ENCODE measurements at regions not wholly inside any gene's neighbourhood (a gene's known extent, or its start where the extent isn't known, plus 50 kb on each side); places are given as distances from the start of the nearest gene placed in this dataset.

GRCh38 chr10:9645404-9645803 lies 1372.3 kb upstream of the CELF2 start:
- DNase-seq (ENCODE audit: low read depth) = no peak
- TF ChIP-seq, protein P1, sequence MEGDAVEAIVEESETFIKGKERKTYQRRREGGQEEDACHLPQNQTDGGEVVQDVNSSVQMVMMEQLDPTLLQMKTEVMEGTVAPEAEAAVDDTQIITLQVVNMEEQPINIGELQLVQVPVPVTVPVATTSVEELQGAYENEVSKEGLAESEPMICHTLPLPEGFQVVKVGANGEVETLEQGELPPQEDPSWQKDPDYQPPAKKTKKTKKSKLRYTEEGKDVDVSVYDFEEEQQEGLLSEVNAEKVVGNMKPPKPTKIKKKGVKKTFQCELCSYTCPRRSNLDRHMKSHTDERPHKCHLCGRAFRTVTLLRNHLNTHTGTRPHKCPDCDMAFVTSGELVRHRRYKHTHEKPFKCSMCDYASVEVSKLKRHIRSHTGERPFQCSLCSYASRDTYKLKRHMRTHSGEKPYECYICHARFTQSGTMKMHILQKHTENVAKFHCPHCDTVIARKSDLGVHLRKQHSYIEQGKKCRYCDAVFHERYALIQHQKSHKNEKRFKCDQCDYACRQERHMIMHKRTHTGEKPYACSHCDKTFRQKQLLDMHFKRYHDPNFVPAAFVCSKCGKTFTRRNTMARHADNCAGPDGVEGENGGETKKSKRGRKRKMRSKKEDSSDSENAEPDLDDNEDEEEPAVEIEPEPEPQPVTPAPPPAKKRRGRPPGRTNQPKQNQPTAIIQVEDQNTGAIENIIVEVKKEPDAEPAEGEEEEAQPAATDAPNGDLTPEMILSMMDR (IDR thresholded peaks at IDR 0.05; ENCODE audit: insufficient read depth, low read length, poor library complexity, severe bottlenecking) = no peak
- no peak overlapping the region for H3K4me3 ChIP-seq (ENCODE audit: low read depth, low read length)
- no peaks in the 10 kb centered on the region for H3K27me3 ChIP-seq (ENCODE audit: control insufficient read depth, insufficient read depth, low read length)
- H3K36me3 ChIP-seq (ENCODE audit: control insufficient read depth, insufficient read depth, low read length) = no peaks in the 10 kb centered on the region

- no peaks in the 10 kb centered on the region for H3K36me3 ChIP-seq (ENCODE audit: control insufficient read depth, insufficient read depth, low read length)
- no peak for DNase-seq (ENCODE audit: low read depth)
- TF ChIP-seq, protein P1 (IDR thresholded peaks at IDR 0.05; ENCODE audit: insufficient read depth, low read length, poor library complexity, severe bottlenecking) = no peak
- H3K4me3 ChIP-seq (ENCODE audit: low read depth, low read length) = no peak overlapping the region
- no peaks in the 10 kb centered on the region for H3K27me3 ChIP-seq (ENCODE audit: control insufficient read depth, insufficient read depth, low read length)
These were observed 1371.6 kb upstream of the CELF2 start for GRCh38 chr10:9645928-9646600.

- Histone ChIP-seq H3K27me3 (ENCODE audit: control insufficient read depth, insufficient read depth, low read length) (no peaks in the 10 kb centered on the region), H3K36me3 (ENCODE audit: control insufficient read depth, insufficient read depth, low read length) (no peaks in the 10 kb centered on the region), H3K4me3 (ENCODE audit: low read depth, low read length) (no peak overlapping the region)
- DNase-seq (ENCODE audit: low read depth) = no peak
- TF ChIP-seq, protein P1 (IDR thresholded peaks at IDR 0.05; ENCODE audit: insufficient read depth, low read length, poor library complexity, severe bottlenecking) = no peak
These were observed 1363.4 kb upstream of the CELF2 start for GRCh38 chr10:9654261-9654660.

DNA sequence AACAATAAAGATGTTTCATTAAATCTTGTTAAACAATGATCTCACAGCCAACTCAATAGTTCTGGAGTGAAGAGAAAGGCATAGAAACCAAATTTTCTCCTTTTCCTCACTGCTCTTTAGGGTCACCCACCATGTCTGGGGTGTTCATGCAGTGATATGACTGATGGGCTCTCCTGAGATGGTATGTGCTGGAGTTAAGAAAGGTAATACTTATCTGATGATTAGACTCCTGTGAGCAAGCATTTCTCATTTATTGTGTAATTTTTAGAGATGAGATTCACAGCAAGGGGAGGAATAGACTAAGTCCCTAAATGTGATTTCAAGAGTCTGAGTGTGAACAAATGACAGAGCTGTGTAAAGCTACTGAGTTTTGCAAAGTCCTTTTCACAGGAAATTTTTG lies 1361.3 kb upstream of the CELF2 start:
- TF ChIP-seq, protein P1 (IDR thresholded peaks at IDR 0.05; ENCODE audit: insufficient read depth, low read length, poor library complexity, severe bottlenecking) = no peak
- Histone ChIP-seq H3K27me3 (ENCODE audit: control insufficient read depth, insufficient read depth, low read length) (no peaks in the 10 kb centered on the region), H3K4me3 (ENCODE audit: low read depth, low read length) (no peak overlapping the region), H3K36me3 (ENCODE audit: control insufficient read depth, insufficient read depth, low read length) (no peaks in the 10 kb centered on the region)
- DNase-seq (ENCODE audit: low read depth) = no peak

- no peaks in the 10 kb centered on the region for H3K36me3 ChIP-seq (ENCODE audit: control insufficient read depth, insufficient read depth, low read length)
- DNase-seq (ENCODE audit: low read depth) = no peak
- no peak overlapping the region for H3K4me3 ChIP-seq (ENCODE audit: low read depth, low read length)
- TF ChIP-seq, protein P1 (IDR thresholded peaks at IDR 0.05; ENCODE audit: insufficient read depth, low read length, poor library complexity, severe bottlenecking) = no peak
- no peaks in the 10 kb centered on the region for H3K27me3 ChIP-seq (ENCODE audit: control insufficient read depth, insufficient read depth, low read length)
These were observed 1360.7 kb upstream of the CELF2 start for GRCh38 chr10:9656996-9657395.

GRCh38 chr10:9657530-9657929 lies 1360.1 kb upstream of the CELF2 start:
- no peaks in the 10 kb centered on the region for H3K36me3 ChIP-seq (ENCODE audit: control insufficient read depth, insufficient read depth, low read length)
- DNase-seq (ENCODE audit: low read depth) = no peak
- H3K4me3 ChIP-seq (ENCODE audit: low read depth, low read length) = no peak overlapping the region
- no peaks in the 10 kb centered on the region for H3K27me3 ChIP-seq (ENCODE audit: control insufficient read depth, insufficient read depth, low read length)
- TF ChIP-seq, protein P1 (IDR thresholded peaks at IDR 0.05; ENCODE audit: insufficient read depth, low read length, poor library complexity, severe bottlenecking) = no peak

Measured in kidney epithelial cell (primary cell).